NB4 (cell line): ENCODE measurements at regions not wholly inside any gene's neighbourhood (a gene's known extent, or its start where the extent isn't known, plus 50 kb on each side); places are given as distances from the start of the nearest gene placed in this dataset.

Source experiments
- TF ChIP-seq, protein P1 (sequence below): IDR thresholded peaks from one replicate; pipeline ENCODE4 v1.5.1; 2012; ENCODE audit warnings: low read depth, low read length
- TF ChIP-seq, protein P2 (sequence below): IDR thresholded peaks from 2 replicates; pipeline ENCODE4 v1.6.1; 2011; ENCODE audit warnings: low read depth, low read length

DNA sequence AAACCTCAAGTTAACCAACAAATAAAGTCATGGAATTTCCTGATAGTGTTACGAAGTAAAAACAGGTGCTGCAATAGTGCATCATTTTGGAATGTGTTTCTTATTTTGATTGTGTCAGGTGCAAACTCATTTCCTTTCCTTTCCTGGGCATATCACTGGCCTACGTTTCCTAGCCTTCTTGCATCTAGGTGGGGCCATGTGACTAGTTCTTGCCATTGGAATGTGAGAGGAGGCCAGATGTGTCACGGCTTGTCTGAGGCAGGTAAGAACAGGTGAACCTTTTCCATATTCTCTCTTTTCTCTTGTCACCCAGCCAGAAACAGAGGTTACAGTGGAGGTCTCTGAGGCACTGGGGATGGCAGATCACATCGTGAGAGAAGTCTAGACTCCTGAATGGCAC is 868.0 kb downstream of the RPA4 start:
- TF ChIP-seq, protein P1, sequence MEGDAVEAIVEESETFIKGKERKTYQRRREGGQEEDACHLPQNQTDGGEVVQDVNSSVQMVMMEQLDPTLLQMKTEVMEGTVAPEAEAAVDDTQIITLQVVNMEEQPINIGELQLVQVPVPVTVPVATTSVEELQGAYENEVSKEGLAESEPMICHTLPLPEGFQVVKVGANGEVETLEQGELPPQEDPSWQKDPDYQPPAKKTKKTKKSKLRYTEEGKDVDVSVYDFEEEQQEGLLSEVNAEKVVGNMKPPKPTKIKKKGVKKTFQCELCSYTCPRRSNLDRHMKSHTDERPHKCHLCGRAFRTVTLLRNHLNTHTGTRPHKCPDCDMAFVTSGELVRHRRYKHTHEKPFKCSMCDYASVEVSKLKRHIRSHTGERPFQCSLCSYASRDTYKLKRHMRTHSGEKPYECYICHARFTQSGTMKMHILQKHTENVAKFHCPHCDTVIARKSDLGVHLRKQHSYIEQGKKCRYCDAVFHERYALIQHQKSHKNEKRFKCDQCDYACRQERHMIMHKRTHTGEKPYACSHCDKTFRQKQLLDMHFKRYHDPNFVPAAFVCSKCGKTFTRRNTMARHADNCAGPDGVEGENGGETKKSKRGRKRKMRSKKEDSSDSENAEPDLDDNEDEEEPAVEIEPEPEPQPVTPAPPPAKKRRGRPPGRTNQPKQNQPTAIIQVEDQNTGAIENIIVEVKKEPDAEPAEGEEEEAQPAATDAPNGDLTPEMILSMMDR, result no peak
- TF ChIP-seq, protein P2, sequence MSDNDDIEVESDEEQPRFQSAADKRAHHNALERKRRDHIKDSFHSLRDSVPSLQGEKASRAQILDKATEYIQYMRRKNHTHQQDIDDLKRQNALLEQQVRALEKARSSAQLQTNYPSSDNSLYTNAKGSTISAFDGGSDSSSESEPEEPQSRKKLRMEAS, result no peak
